ENCODE measurements at regions not wholly inside any gene's neighbourhood (a gene's known extent, or its start where the extent isn't known, plus 50 kb on each side); places are given as distances from the start of the nearest gene placed in this dataset.

DNA sequence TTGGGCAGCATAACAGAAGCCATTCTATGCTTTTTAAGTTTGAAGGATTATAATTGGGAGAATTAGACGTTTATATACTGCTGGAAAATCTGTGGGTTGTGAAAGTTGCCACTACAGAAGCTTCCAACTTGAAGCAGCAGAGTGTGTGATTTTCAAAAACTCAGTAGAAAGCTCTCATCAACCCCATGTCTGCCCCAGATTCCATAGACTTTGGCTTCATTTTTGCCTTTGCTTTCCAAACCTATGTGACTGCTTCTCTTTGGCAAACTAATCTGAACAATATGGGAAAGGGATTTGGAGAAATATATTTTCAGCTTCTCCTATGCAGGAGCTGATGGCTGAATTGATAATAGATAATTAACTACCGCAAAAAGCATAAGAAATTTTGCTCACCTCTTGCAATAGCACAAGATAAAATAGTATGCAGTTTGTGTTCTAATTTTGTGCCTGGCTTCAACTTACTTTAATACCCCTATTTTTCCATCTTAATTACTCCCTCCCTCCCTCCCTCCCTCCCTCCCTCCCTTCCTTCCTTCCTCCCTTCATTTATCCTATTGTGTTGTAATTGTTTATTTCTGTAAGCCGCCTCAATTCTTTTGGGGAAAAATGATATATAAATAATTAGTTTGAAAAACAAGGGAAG lies 214.1 kb upstream of the HS3ST5 start:
- TF ChIP-seq CTCF (IDR thresholded peaks at IDR 0.05 in 8 of 11, conservative IDR thresholded peaks at IDR 0.05 in 3 of 11) (no peak), POLR2A (IDR thresholded peaks at IDR 0.05) (no peak)
